MV-4-11 (cell line): ENCODE measurements at regions not wholly inside any gene's neighbourhood (a gene's known extent, or its start where the extent isn't known, plus 50 kb on each side); places are given as distances from the start of the nearest gene placed in this dataset.

Experiments
- DNase-seq: peaks from one replicate; lab custom pipeline; 2025; lab: John Stamatoyannopoulos, UW

- DNase-seq, result no peak
Measured at GRCh38 chr15:31758126-31758525, 272.2 kb upstream of the CHRNA7 start.

GRCh38 chr15:31768055-31768454, 262.3 kb upstream of the CHRNA7 start:
- DNase-seq, result no peak

GRCh38 chr15:31774045-31774444, 256.3 kb upstream of the CHRNA7 start:
- no peak for DNase-seq

GRCh38 chr15:31776039-31776438, 254.3 kb upstream of the CHRNA7 start:
- DNase-seq, result no peak

GRCh38 chr15:31781261-31781660, 249.1 kb upstream of the CHRNA7 start:
- no peak for DNase-seq

GRCh38 chr15:31782016-31782783, 248.1 kb upstream of the CHRNA7 start:
- DNase-seq, result no peak

- DNase-seq, result no peak
Measured at GRCh38 chr15:31782951-31783350, 247.4 kb upstream of the CHRNA7 start.

- DNase-seq, result no peak
Measured at GRCh38 chr15:31786360-31786759, 244.0 kb upstream of the CHRNA7 start.

- DNase-seq, result no peak
Measured at GRCh38 chr15:31788104-31788503, 242.2 kb upstream of the CHRNA7 start.

- no peak for DNase-seq
Measured at GRCh38 chr15:31792611-31793199, 237.6 kb upstream of the CHRNA7 start.

- DNase-seq, result no peak
Measured at GRCh38 chr15:31799319-31799714, 231.0 kb upstream of the CHRNA7 start.

- no peak for DNase-seq
Measured at GRCh38 chr15:31799715-31800321, 230.5 kb upstream of the CHRNA7 start.

- DNase-seq, result no peak
Measured at GRCh38 chr15:31801152-31801551, 229.2 kb upstream of the CHRNA7 start.

GRCh38 chr15:31802761-31803160, 227.6 kb upstream of the CHRNA7 start:
- DNase-seq, result no peak

- DNase-seq, result no peak
Measured at GRCh38 chr15:31803388-31803884, 226.9 kb upstream of the CHRNA7 start.

- DNase-seq, result no peak
Measured at GRCh38 chr15:31805090-31805662, 225.1 kb upstream of the CHRNA7 start.

GRCh38 chr15:31806106-31806505, 224.2 kb upstream of the CHRNA7 start:
- no peak for DNase-seq

GRCh38 chr15:31811641-31812040, 218.7 kb upstream of the CHRNA7 start:
- DNase-seq, result no peak

- no peak for DNase-seq
Measured at GRCh38 chr15:31814082-31814481, 216.2 kb upstream of the CHRNA7 start.

GRCh38 chr15:31815411-31816155, 214.7 kb upstream of the CHRNA7 start:
- no peak for DNase-seq

- no peak for DNase-seq
Measured at GRCh38 chr15:31822463-31822862, 207.9 kb upstream of the CHRNA7 start.

- DNase-seq, result no peak
Measured at GRCh38 chr15:31824024-31824423, 206.3 kb upstream of the CHRNA7 start.
